GM12891 (cell line): ENCODE measurements at regions not wholly inside any gene's neighbourhood (a gene's known extent, or its start where the extent isn't known, plus 50 kb on each side); places are given as distances from the start of the nearest gene placed in this dataset.

ENCODE experiments used
- POLR2A ChIP-seq: IDR thresholded peaks from 2 replicates; pipeline ENCODE4 v1.6.1; 2011; ENCODE audit warnings: low read depth, low read length, control low read depth
- POLR2AphosphoS5 ChIP-seq: IDR thresholded peaks from 2 replicates; pipeline ENCODE4 v1.6.1; 2011; ENCODE audit warnings: low read depth, low read length, control low read depth

- TF ChIP-seq POLR2A: no peak
- TF ChIP-seq POLR2AphosphoS5: no peak
Observed at GRCh38 chr2:160924936-160925353, 235.3 kb upstream of the TANK start.
